CD8-positive, alpha-beta memory T cell (primary cell): ENCODE measurements at regions not wholly inside any gene's neighbourhood (a gene's known extent, or its start where the extent isn't known, plus 50 kb on each side); places are given as distances from the start of the nearest gene placed in this dataset.
"Not testable (repeated sequence)": the region's sequence is repeated elsewhere in the genome, so short reads cannot be mapped to it uniquely, and the experiment has no call there.

ENCODE experiments used
- CTCF ChIA-PET: fragments of 350-600 bp; sonication (Branson Sonifier 250); formaldehyde crosslinking; loops from one replicate; lab custom pipeline; 2021; ENCODE audit warnings: antibody characterized with exemption; lab: Charles Lee
- POLR2A ChIA-PET: fragments of 350-600 bp; sonication (Branson Sonifier 250); formaldehyde crosslinking; loops from one replicate; lab custom pipeline; 2021; ENCODE audit warnings: antibody characterized with exemption; lab: Charles Lee
- DNase-seq, 5 donors: peaks; one replicate each; pipeline versions ENCODE4 v3.0.0 to v3.0.0-alpha.2; 2020 to 2022; ENCODE audit warnings: mixed read lengths in 1 of 5
- H3K27ac ChIP-seq: one replicate; pipeline ENCODE4 v1.7.0; 2013; ENCODE audit warnings: low read depth, mild to moderate bottlenecking, low read length, moderate library complexity
- H3K27me3 ChIP-seq: 2 replicates; pipeline ENCODE4 v1.7.0; 2013; ENCODE audit warnings: low read length, mild to moderate bottlenecking; ENCODE audit not compliant: insufficient read depth, poor library complexity, severe bottlenecking
- H3K36me3 ChIP-seq: 2 replicates; pipeline ENCODE4 v1.7.0; 2013; ENCODE audit warnings: mild to moderate bottlenecking, low read length, moderate library complexity; ENCODE audit not compliant: insufficient read depth
- H3K4me1 ChIP-seq: 2 replicates; pipeline ENCODE4 v1.7.0; 2013; ENCODE audit warnings: mild to moderate bottlenecking, low read length, moderate library complexity; ENCODE audit not compliant: insufficient read depth
- H3K4me3 ChIP-seq: 2 replicates; pipeline ENCODE4 v1.7.0; 2013; ENCODE audit warnings: mild to moderate bottlenecking, low read length
- H3K9me3 ChIP-seq: 2 replicates; pipeline ENCODE4 v1.7.0; 2013; ENCODE audit warnings: mild to moderate bottlenecking, low read length
- H3K27ac Mint-ChIP-seq, 8 donors: one replicate each; pipeline ENCODE4 v1.8.0; 2020 to 2021; ENCODE audit warnings: mixed read lengths in 8 of 8, mild to moderate bottlenecking in 6 of 8, inconsistent platforms in 3 of 8, moderate library complexity in 3 of 8
- H3K27me3 Mint-ChIP-seq, 2 donors: one replicate each; pipeline ENCODE4 v1.8.0; 2020 to 2021; ENCODE audit warnings: mixed read lengths in 2 of 2, mild to moderate bottlenecking in 1 of 2, moderate library complexity in 1 of 2
- H3K36me3 Mint-ChIP-seq, 3 donors: one replicate each; pipeline ENCODE4 v1.8.0; 2020 to 2021; ENCODE audit warnings: mixed read lengths in 3 of 3, inconsistent platforms in 1 of 3, mild to moderate bottlenecking in 1 of 3
- H3K4me1 Mint-ChIP-seq, 3 donors: one replicate each; pipeline ENCODE4 v1.8.0; 2020 to 2021; ENCODE audit warnings: mixed read lengths in 3 of 3, inconsistent platforms in 1 of 3, mild to moderate bottlenecking in 1 of 3
- H3K4me3 Mint-ChIP-seq, 7 donors: one replicate each; pipeline ENCODE4 v1.8.0; 2020 to 2021; ENCODE audit warnings: mixed read lengths in 7 of 7, mild to moderate bottlenecking in 6 of 7, moderate library complexity in 4 of 7, inconsistent platforms in 2 of 7
- H3K9me3 Mint-ChIP-seq, 5 donors: one replicate each; pipeline ENCODE4 v1.8.0; 2020 to 2022; ENCODE audit warnings: mixed read lengths in 5 of 5, mild to moderate bottlenecking in 3 of 5, moderate library complexity in 2 of 5, inconsistent platforms in 1 of 5

DNA sequence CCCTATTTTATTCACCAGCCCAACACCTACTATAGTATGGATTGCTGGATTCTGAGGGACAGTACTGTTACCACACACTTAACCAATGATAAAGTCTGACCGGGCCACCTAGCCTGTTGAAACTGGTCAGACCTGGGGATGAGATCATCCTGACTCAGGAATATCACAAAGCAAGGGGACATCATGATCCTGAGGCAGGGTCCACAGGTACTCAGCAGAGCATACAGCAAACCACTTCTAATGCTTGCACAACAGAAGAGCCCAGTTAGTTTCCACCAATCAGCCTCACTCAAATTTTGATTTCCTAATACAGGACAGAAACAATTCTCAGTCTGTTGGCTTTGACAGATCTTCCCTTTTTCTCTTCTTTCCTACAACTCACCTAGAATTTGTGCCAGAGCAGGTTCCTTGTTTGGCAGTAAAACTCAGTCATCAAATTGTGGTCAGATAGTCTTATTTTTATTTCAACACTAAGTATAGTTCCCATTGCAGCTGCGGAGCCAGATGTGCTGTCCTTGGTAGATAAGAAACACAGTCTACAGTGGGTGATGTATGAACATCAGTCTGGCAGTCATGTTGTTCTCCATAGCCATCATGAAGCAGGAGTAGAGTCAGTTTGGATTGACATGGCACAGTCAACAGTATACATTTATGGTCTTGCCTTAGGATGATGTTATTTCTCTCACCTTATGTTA lies 90.1 kb upstream of the PRR23C start:
- Mint-ChIP-seq H3K27me3 (peaks cover 0 to 2% of the 10 kb centered on the region in 2 donors), H3K4me1 (no peaks in the 10 kb centered on the region), H3K36me3 (no peaks in the 10 kb centered on the region), H3K27ac (no peak overlapping the region), H3K4me3 (no peak overlapping the region), H3K9me3 (peaks cover 0 to 3% (median 0%) of the 10 kb centered on the region in 5 donors)
- Histone ChIP-seq H3K36me3 (no peaks in the 10 kb centered on the region), H3K4me3 (no peak overlapping the region), H3K27ac (no peak overlapping the region), H3K4me1 (no peaks in the 10 kb centered on the region), H3K9me3 (no peaks in the 10 kb centered on the region), H3K27me3 (no peaks in the 10 kb centered on the region)
- DNase-seq: no peak
- ChIA-PET POLR2A (no interaction called here), CTCF (no interaction called here)

DNA sequence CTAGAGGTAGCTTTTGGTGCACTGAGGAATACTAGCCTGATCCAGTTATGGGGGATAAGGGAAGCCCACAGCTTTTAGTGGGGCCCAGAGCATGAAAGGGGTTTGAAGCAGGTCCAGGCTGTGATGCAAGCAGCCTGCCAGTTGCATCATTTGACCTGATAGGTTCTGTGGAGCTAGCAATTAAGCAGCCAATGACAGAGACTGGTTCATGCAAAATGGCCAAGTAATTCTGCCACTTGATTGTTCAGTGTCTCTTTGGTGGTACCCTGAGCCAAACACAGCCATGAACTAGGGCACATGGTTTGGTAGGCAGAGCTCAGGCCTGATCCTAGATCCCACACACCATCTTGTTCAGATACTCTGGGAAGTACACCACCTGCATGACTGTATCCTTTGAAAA lies 91.0 kb upstream of the PRR23C start:
- no peaks in the 10 kb centered on the region for H3K36me3 Mint-ChIP-seq
- ChIA-PET POLR2A (no interaction called here), CTCF (no interaction called here)
- no peaks in the 10 kb centered on the region for H3K4me1 ChIP-seq
- H3K27me3 Mint-ChIP-seq: peaks cover 0 to 2% of the 10 kb centered on the region in 2 donors
- H3K27ac Mint-ChIP-seq: no peak overlapping the region
- H3K36me3 ChIP-seq: no peaks in the 10 kb centered on the region
- H3K4me3 ChIP-seq: no peak overlapping the region
- no peak for DNase-seq
- H3K9me3 ChIP-seq: no peaks in the 10 kb centered on the region
- no peaks in the 10 kb centered on the region for H3K4me1 Mint-ChIP-seq
- no peak overlapping the region for H3K27ac ChIP-seq
- H3K27me3 ChIP-seq: no peaks in the 10 kb centered on the region
- H3K4me3 Mint-ChIP-seq: no peak overlapping the region
- H3K9me3 Mint-ChIP-seq: peaks cover 0 to 3% (median 0%) of the 10 kb centered on the region in 5 donors

DNA sequence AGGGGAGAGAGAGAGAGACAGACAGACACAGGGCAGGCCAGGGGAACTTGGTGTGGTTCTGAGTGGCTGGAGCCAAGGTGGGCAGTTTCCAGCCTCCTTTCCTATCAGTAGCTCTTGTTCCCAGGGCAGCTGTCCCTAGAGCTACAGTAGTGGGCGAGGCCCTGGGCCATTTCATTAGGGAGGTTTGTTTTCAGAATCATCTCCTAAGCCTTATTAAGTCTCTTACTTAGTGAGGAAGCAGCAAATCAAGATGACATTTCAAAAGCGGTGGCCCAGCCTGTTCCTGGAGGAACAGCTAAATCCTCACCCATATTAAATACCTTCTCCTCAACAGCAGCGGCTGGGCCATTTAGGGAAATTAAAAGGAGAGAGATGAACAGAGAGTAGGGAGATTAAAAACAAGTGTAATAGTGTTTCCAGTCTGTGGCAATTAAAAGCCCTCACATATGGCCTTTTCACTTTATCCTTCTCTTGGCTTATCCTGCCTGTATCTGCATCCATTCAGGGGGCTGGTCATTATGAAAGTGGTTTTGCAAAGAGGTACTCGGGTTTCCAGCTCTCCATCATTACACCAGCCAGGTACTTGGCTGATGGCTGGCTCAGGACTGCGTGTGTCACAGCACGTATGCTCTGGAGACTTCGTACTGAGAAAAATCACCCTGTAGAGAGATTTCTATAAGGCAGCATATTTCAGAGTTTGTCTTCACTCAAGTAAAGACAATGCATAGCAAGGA lies 91.9 kb upstream of the PRR23C start:
- CTCF ChIA-PET: no interaction called here
- no peaks in the 10 kb centered on the region for H3K27me3 ChIP-seq
- peaks cover 0 to 2% of the 10 kb centered on the region in 2 donors for H3K27me3 Mint-ChIP-seq
- DNase-seq: no peak
- POLR2A ChIA-PET: no interaction called here
- no peaks in the 10 kb centered on the region for H3K36me3 ChIP-seq
- H3K9me3 Mint-ChIP-seq: peaks cover 0 to 3% (median 0%) of the 10 kb centered on the region in 5 donors
- no peaks in the 10 kb centered on the region for H3K4me1 Mint-ChIP-seq
- H3K4me3 ChIP-seq: no peak overlapping the region
- no peak overlapping the region for H3K27ac Mint-ChIP-seq
- H3K4me3 Mint-ChIP-seq: no peak overlapping the region
- no peak overlapping the region for H3K27ac ChIP-seq
- H3K9me3 ChIP-seq: no peaks in the 10 kb centered on the region
- H3K36me3 Mint-ChIP-seq: no peaks in the 10 kb centered on the region
- no peaks in the 10 kb centered on the region for H3K4me1 ChIP-seq

DNA sequence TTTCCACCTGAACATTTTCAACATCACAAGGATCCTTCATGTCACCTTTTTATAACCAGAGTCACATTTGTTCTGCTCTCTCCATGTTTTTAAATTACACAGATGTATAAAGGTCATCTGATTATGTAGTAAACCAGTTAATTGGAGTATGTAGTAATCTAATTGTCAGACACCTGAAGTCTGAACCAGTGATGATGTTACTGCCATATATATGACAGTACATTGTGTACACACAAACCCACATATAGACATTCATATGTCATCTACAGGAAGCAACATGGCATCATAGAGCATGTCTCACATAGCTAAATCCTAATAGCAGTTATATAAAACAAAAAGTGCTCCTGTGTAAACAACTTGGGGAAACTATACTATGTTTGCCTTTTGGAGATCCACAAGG lies 95.9 kb upstream of the PRR23C start:
- no peaks in the 10 kb centered on the region for H3K4me1 Mint-ChIP-seq
- H3K36me3 Mint-ChIP-seq: no peaks in the 10 kb centered on the region
- no peak overlapping the region for H3K4me3 ChIP-seq
- no peak overlapping the region for H3K27ac Mint-ChIP-seq
- POLR2A ChIA-PET: no interaction called here
- H3K36me3 ChIP-seq: no peaks in the 10 kb centered on the region
- peaks cover 0 to 2% of the 10 kb centered on the region in 2 donors for H3K27me3 Mint-ChIP-seq
- H3K9me3 ChIP-seq: no peaks in the 10 kb centered on the region
- peaks cover 0 to 1% (median 0%) of the 10 kb centered on the region in 5 donors for H3K9me3 Mint-ChIP-seq
- H3K4me1 ChIP-seq: no peaks in the 10 kb centered on the region
- H3K27me3 ChIP-seq: no peaks in the 10 kb centered on the region
- no peak for DNase-seq
- CTCF ChIA-PET: no interaction called here
- H3K4me3 Mint-ChIP-seq: no peak overlapping the region
- H3K27ac ChIP-seq: no peak overlapping the region

DNA sequence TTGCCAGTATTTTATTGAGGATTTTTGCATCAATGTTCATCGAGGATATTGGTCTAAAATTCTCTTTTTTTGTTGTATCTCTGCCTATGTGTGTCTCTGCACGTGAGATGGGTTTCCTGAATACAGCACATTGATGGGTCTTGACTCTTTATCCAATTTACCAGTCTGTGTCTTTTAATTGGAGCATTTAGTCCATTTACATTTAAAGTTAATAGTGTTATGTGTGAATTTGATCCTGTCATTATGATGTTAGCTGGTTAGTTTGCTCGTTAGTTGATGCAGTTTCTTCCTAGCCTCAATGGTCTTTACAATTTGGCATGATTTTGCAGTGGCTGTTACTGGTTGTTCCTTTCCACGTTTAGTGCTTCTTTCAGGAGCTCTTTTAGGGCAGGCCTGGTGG lies 101.3 kb upstream of the PRR23C start:
- DNase-seq, H3K4me3 Mint-ChIP-seq, H3K4me1 Mint-ChIP-seq, H3K4me3 ChIP-seq, CTCF ChIA-PET, POLR2A ChIA-PET, H3K9me3 ChIP-seq, H3K27me3 ChIP-seq, H3K4me1 ChIP-seq, H3K36me3 ChIP-seq, H3K27ac ChIP-seq, H3K27ac Mint-ChIP-seq, H3K36me3 Mint-ChIP-seq, H3K9me3 Mint-ChIP-seq: not testable (repeated sequence)
- H3K27me3 Mint-ChIP-seq: peaks cover 7 to 10% of the 10 kb centered on the region in 2 donors

DNA sequence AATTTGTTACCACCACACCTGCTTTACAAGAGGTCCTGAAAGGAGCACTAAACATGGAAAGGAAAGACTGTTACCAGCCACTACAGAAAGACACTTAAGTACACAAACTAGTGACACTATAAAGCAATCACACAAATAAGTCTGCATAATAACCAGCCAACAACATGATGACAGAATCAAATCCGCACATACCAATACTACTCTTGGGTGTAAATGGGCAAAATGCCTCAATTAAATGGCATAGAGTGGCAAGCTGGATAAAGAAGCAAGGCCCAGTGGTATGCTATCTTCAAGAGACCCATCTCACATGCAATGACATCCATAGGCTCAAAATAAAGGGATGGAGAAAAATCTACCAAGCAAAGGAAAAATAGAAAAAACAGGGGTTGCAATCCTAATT lies 106.8 kb upstream of the PRR23C start:
- Mint-ChIP-seq H3K27ac (no peak overlapping the region), H3K9me3 (peaks cover 0 to 2% (median 0%) of the 10 kb centered on the region in 5 donors), H3K4me3 (no peak overlapping the region), H3K36me3 (no peaks in the 10 kb centered on the region), H3K27me3 (peaks cover 5 to 14% of the 10 kb centered on the region in 2 donors), H3K4me1 (no peaks in the 10 kb centered on the region)
- ChIA-PET POLR2A (no interaction called here), CTCF (no interaction called here)
- H3K27ac ChIP-seq: no peak overlapping the region
- H3K36me3 ChIP-seq: no peaks in the 10 kb centered on the region
- no peaks in the 10 kb centered on the region for H3K27me3 ChIP-seq
- DNase-seq: no peak
- no peaks in the 10 kb centered on the region for H3K4me1 ChIP-seq
- H3K9me3 ChIP-seq: no peaks in the 10 kb centered on the region
- H3K4me3 ChIP-seq: no peak overlapping the region

DNA sequence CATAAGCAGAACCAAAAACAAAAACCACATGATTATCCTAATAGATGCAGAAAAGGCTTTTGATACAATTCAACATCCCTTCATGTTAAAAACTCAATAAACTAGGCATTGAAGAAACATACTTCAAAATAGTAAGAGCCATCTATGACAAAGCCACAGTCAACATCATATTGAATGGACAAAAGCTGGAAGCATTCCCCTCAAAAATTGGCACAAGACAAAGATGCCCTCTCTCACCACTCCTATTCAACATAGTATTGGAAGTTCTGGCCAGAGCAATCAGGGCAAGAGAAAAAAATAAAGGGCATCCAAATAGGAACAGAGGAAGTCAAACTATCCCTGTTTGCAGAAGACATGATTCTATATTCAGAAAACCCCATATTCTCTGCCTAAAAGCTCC lies 108.7 kb upstream of the PRR23C start:
- H3K27ac Mint-ChIP-seq, H3K4me1 Mint-ChIP-seq, H3K27me3 ChIP-seq, H3K9me3 Mint-ChIP-seq, CTCF ChIA-PET, H3K36me3 ChIP-seq, H3K4me3 Mint-ChIP-seq, DNase-seq, POLR2A ChIA-PET, H3K9me3 ChIP-seq, H3K4me3 ChIP-seq, H3K36me3 Mint-ChIP-seq, H3K27ac ChIP-seq, H3K4me1 ChIP-seq: not testable (repeated sequence)
- H3K27me3 Mint-ChIP-seq: peaks cover 1 to 12% of the 10 kb centered on the region in 2 donors

DNA sequence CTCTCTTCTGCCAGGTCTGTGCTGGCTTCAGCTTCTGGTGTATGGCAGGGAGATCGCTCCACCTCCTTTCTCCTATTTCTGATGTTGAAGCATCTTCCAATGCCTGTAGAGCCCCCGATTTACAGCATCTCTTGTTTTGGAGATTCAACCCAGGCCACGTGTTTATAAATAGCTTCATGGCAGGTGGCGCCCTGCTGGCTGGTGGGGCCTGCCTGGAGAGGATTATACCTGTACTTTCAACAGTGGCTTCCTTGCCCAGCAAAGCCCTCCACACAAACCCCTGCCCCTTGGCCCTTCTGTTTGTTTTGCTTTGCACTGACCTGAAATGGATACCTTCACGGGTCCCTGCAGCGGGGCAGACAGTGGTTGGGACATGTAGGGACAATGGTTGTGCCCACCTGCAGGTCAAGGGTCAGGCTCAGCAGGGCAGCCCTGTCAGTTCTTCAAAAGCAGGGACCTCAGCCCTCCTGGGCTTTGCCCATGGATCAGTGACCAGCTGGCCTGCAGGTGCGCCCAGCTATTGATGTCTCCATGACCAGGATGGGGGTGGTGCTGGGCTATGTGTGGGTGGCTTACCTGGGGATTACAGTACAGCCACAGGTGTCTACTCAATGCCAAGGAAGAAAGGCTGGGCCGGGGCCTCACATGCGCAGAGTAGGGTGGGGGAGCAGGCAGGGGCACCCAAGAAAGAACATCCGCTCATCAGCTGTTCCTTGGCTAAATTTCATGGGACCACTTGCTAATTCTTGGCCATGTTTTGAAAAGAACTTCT lies 112.7 kb upstream of the PRR23C start:
- Mint-ChIP-seq H3K4me3 (no peak overlapping the region), H3K4me1 (no peaks in the 10 kb centered on the region), H3K9me3 (peaks cover 0 to 5% (median 0%) of the 10 kb centered on the region in 5 donors), H3K27ac (no peak overlapping the region), H3K36me3 (no peaks in the 10 kb centered on the region), H3K27me3 (peaks cover 0 to 1% of the 10 kb centered on the region in 2 donors)
- Histone ChIP-seq H3K9me3 (no peaks in the 10 kb centered on the region), H3K4me3 (no peak overlapping the region), H3K27ac (no peak overlapping the region), H3K4me1 (no peaks in the 10 kb centered on the region), H3K27me3 (no peaks in the 10 kb centered on the region), H3K36me3 (no peaks in the 10 kb centered on the region)
- CTCF ChIA-PET: no interaction called here
- no peak for DNase-seq
- POLR2A ChIA-PET: no interaction called here
